ENCODE measurements at regions not wholly inside any gene's neighbourhood (a gene's known extent, or its start where the extent isn't known, plus 50 kb on each side); places are given as distances from the start of the nearest gene placed in this dataset.

GRCh38 chr7:112540839-112541577 lies 60.2 kb downstream of the LSMEM1 start:
- no peak for TF ChIP-seq POLR2A (IDR thresholded peaks at IDR 0.05)
- no peak for TF ChIP-seq CTCF (IDR thresholded peaks at IDR 0.05)
- TF ChIP-seq EP300 (IDR thresholded peaks at IDR 0.05): no peak
